ENCODE measurements at regions not wholly inside any gene's neighbourhood (a gene's known extent, or its start where the extent isn't known, plus 50 kb on each side); places are given as distances from the start of the nearest gene placed in this dataset.

- TF ChIP-seq CTCF (IDR thresholded peaks at IDR 0.05; ENCODE audit: low read depth, low read length) (no peak), EZH2phosphoT487 (IDR thresholded peaks at IDR 0.05; ENCODE audit: low read depth) (no peak)
These were observed 112.8 kb upstream of the CES5A start for GRCh38 chr16:55988013-55988412.
